ENCODE measurements at regions not wholly inside any gene's neighbourhood (a gene's known extent, or its start where the extent isn't known, plus 50 kb on each side); places are given as distances from the start of the nearest gene placed in this dataset.

- TF ChIP-seq ZC3H10 (CRISPR knock-in tag; IDR thresholded peaks at IDR 0.05) (no peak), ARNTL (CRISPR knock-in tag; IDR thresholded peaks at IDR 0.05; ENCODE audit: borderline replicate concordance, low read depth) (no peak), ZFP30 (CRISPR knock-in tag; IDR thresholded peaks at IDR 0.05) (no peak), PPARA (CRISPR knock-in tag; IDR thresholded peaks at IDR 0.05; ENCODE audit: borderline replicate concordance) (no peak), TOX (CRISPR knock-in tag; IDR thresholded peaks at IDR 0.05; ENCODE audit: borderline replicate concordance) (no peak), CREB5 (CRISPR knock-in tag; IDR thresholded peaks at IDR 0.05; ENCODE audit: low read depth) (no peak), CSRNP3 (CRISPR knock-in tag; IDR thresholded peaks at IDR 0.05) (no peak), ZFP3 (CRISPR knock-in tag; IDR thresholded peaks at IDR 0.05) (no peak), GLIS3 (CRISPR knock-in tag; IDR thresholded peaks at IDR 0.05) (no peak), ZNF70 (CRISPR knock-in tag; IDR thresholded peaks at IDR 0.05) (no peak), ESRRG (CRISPR knock-in tag; IDR thresholded peaks at IDR 0.05) (no peak), OSR1 (CRISPR knock-in tag; IDR thresholded peaks at IDR 0.05) (no peak), RARB (CRISPR knock-in tag; IDR thresholded peaks at IDR 0.05) (no peak)
Measured at GRCh38 chr2:2855297-2855696, 522.3 kb downstream of the EIPR1 start.

Data from SK-N-SH treated with all-trans-retinoic acid at 6 μM for 48 hours (cell line).